HUDEP-2 (cell line): ENCODE measurements at regions not wholly inside any gene's neighbourhood (a gene's known extent, or its start where the extent isn't known, plus 50 kb on each side); places are given as distances from the start of the nearest gene placed in this dataset.

Experiments
- DNase-seq, 76 experiments: peaks; one replicate each; lab custom pipeline; 2025; ENCODE audit not compliant: unreplicated experiment in 76 of 76; lab: John Stamatoyannopoulos, UW

DNA sequence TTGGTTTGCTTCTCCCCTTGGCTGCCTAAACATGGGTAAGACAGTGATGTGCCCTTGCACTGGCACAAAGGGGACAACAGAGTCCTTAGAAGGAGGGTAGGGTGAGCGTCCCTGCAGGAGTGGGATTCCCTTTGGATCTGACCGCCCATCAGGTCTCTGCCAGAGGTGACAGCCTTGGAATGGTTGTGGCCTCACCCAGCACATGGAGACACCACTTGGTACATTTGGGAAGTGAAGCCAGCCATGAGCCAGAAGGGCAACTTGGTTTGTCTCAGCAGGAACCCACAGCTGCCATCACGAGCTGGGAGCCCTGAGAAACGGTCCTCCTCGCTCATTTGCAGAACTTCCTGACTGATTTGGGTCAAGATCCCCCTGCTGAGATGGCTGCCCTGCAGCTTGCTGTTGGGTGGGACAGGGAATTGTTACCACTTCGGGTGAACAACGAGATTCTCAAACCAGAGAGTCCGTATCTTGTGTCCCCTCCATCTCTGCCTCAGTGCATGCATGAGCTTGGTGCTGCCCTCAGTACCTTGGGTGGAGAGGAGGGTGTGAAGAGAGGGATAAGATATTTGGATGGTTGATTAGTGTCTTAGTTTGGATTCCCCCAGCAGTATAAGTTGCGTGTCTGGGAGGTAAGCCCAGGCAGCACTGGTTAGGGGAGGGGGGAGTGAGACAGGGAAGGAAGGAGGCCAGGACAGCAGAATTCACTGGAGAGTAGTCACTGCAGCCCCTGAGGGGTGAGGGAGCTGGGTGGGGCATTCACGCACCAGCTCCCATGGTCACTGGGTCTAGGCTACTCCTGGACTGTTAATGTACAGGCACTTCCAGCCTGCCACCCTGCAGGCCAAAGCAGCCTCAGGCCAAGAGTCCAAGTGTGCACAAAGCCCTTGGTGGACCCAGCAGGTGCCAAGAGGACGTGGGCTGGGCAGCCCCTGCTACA is 168.8 kb upstream of the TOPAZ1 start:
- no peak for DNase-seq

DNA sequence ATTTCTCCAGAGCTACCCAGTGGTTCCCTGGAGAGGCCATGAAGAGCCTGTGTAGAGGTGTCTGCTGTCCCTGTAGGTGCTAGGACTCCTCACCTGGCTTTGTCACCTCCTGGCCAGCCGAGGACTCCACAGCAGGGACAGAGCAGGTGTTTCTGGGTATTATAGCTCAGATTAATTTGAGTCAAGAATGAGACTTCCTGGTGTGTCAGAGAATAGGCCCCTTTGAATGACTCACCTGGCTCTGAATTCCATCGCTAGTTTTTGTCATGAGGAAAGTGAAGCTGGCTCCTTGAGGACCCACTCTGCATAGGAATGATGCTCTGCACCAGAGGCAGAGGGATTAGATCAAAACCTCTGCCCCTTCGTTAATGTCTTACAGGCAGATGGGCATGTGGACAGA is 167.5 kb upstream of the TOPAZ1 start:
- DNase-seq, result no peak

DNA sequence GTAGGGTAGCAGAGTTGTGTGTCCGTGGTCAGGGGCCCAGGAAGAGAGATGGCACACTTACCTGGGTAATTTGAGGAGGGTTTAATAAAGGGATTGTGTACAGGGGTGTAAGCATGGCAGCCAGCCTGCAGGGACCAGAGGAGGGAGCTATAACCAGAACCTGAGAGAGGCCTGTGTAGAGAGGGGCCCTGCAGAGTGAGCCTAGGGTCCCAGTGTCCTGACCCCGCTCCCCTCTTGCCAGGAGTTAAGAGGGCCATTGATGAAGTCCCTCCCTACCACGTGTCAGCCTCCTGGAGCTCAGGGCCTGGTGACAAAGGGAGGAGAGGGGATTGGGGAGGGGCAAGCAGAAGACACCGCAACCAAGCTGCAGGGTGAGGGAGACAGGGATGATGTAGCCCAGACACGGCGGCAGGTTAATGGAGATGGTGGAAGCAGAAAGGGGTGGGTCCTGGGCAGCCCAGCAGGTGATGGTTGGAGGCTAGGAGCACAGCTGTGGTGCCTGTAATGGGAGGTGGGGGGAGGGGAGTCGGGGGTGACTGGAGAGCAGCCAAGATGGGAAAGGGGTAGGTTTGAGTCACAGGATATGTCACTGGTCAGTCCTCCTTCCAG is 165.4 kb upstream of the TOPAZ1 start:
- DNase-seq, result no peak

DNA sequence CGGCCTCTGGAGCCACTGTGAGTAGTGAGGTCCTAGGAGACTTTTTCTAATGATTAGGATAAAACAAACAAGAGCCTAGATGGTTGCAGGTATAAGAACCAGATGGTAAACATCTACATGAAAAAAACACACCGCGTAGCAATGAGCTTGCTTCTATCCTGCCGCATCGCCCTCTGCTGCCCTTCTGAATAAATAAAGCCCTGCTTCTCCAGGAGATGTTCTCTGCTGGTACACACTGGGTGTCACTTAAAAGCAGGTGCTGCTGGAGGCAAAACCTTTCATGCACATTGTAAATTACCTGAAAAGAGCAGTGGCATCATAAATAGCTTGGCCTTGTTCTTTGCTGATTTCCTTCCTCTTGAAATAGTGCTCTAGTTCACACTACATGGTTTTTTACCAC is 164.4 kb upstream of the TOPAZ1 start:
- peak in 1 of 76 experiments; percentile 7 for DNase-seq

DNA sequence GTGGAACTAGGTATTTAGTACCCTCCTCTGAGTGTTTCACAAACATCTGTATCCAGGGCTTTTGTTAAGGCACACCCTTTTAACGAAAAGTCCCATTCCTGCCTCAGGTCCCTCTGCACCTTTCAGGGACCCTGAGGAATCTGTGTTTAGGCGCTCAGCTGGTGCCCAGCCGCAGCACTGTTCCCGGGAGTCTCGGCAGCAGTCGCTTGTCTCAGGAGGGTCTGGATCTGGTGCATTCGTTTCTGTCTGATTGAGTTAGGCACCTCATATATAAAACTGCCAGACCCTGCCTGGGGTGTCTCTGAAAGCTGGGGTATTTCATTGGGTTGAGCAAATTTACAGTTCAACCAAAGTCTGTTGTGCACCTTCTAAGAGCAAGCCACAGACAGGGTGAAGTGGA is 162.8 kb upstream of the TOPAZ1 start:
- no peak for DNase-seq

DNA sequence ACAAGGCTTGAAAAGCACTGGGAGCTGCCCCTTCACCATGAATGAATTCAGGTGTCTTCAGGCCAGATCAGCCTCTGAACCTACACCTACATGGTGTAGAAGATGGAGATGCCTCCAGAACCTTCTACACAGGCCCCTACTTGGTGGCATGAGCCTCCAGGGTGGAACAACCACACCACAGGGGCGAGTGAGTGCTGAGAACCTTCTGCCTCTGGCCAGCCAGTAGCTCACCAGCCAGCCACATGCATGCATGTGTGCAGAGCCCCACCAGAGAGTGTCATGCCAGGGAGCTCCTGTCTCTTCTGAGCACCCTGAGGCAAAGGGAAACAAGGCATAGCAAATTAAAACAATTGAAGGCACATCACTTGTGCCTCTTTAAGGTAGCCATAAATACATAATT is 161.8 kb upstream of the TOPAZ1 start:
- no peak for DNase-seq

DNA sequence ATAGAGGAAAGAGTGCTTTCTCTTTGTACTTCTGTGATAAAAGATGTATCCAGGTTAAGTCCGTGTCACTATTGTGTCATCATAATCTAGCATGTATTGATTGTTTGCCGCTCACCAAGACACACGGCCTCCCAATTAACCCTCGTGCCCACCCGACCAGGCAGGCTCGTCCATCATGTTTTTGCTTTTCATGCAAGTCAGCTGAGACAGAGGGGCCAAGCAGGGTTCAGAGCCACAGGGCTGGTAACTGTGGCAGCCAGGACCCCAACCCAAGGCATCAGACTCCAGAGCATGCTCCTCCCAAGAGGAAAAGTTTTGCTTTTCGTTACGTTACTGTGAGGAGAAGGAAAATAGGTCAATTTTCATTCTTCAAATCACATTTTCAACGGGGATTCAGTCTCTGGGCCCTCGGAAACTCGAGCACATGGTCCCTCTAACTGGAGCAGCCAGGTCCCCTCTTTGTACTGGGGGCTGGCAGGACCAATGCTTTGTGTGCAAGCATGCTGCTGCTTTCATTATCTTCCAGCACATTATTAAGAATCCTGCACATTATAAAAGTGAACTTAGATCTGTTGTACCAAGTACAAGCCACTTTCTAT is 161.1 kb upstream of the TOPAZ1 start:
- no peak for DNase-seq

DNA sequence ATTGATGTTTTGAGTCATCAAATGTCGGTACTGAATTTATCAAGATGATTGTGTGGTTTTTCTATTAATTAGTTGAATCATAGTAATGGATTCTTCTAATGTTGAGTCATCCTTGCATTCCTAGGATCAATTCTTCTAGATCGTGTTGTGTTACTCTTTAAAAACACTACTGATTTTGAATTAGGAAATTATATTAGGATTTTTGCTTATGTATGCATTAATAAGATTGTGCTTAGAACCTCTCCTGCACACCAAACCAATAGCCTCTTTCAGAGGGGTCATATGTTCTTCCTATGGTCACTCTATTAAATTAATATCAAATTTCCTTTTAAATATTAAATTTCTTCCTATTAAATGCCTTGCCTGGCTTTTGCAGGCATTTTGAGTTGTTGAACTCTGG is 151.7 kb upstream of the TOPAZ1 start:
- DNase-seq, result no peak

DNA sequence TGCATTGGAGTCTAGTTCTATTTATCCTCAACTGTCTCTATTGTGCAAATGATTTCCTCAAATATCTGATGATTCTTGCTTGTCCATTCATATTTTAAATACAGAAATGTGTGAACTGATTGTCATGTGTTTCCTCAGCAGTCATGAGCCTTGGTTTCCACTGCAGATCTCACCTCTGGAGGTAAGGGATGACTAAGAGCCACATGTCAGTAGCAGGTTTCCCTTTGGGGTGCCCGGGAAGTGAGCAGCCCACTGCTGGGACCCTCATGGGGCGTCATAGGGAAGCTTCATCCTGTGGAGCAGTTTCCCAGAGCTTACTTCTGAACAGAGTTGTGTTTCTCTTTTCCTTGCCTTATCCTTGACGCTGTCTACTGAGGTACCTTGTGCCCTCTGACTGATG is 149.2 kb upstream of the TOPAZ1 start:
- no peak for DNase-seq

DNA sequence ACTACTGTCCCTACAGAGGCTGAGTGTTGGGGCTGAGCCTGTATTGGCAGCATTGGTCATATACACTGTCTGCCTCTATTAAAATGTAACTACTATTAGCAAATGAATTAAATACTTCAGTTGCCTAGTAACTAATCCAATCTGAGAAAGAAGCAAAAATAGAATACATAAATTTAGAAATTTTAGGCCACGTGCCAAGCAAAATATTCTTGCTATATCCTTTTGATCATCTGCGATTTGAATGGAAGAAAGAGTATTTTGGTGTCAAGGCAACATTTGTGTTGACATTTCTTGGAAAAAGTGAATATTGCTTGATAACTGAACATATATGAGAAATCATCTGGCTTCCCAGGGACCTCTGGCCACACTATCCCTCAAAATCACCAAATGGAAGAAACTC is 148.2 kb upstream of the TOPAZ1 start:
- no peak for DNase-seq

DNA sequence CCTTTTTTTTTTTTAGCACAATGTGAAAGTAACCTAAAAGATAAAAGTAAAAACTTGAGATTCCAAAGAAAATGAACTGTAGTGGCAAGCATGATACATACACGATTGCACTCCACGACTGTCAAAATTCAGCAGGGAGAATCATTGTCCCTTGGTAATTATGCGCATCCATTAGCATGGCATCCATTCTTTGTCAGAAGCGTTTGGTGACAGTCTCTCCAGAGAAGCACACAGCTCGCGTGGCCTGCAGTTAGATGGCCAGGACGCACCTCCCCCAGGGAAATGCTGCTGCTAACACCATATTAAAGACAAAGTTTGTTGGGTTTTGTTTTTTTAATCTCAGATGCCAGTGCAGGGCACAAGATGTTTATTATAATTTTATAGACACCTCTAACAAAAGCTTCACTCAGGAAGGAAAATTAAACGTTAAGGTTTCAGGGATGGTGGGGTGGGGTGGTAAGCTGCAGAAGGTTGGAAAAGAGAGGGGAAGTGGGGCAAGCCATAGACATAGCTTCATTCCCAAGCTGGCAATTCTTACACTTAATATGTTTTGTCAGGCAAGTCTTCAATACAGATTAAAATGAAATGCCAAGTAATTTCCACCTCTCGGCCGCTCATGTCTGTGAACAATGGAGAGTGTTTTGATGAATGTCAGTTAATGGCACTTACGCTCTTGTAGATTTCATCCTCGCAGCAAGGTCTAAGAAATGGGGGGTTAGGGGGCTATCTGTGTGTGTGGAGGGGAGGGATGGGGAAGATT is 142.8 kb upstream of the TOPAZ1 start:
- DNase-seq, result no peak

DNA sequence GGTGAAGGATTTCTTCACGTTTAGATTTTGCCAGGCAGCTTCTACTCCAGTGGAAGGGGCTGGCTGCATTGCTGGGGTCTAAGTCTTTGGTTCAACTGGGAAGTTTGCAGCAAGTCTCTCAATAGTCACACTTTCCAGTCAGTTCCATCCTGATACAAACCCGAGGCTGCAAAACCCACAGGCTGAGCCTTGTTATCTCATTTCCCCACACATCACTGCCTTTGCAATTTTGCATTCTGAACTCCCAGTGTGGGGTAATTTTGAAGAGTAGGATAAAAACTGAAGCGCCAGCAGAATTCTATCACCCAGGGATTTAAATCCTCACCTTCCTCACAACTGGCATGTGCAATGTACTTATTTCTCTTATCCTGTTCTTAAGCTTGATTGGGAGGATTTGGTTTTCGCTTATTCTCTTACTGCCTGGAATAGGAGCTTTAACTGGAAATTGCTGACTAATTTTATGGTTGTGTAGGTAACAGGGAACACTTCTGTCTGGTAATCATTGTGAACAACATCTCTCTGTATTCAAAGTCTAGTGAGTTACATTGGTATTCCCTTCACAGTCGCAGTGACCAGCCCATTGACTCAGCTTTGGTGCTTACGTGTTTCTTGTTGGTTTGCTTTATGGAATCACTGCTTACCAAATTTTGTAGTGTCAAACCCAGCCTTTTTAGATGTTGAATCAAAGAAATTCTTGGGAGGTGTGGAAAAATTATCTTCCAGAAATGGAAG is 142.0 kb upstream of the TOPAZ1 start:
- no peak for DNase-seq

DNA sequence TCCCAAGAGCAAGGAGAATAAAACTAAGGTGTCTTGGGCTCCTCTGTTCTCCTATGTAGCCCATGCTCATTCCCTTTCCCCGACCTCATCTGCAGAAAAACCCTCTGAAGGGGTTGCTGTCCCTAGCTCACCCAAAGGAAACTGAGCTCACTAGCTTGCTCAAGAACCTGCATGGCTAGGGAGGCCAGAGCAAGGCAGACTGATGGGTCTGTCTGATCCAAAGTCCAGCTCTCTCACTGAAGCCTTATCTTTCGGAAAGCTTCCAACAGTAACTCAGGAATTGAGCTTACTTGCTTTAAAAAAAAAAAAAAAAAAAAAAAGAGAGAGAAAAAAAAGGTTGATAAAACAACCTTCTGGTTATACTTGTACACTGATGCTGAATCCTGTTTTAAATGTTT is 141.4 kb upstream of the TOPAZ1 start:
- no peak for DNase-seq

DNA sequence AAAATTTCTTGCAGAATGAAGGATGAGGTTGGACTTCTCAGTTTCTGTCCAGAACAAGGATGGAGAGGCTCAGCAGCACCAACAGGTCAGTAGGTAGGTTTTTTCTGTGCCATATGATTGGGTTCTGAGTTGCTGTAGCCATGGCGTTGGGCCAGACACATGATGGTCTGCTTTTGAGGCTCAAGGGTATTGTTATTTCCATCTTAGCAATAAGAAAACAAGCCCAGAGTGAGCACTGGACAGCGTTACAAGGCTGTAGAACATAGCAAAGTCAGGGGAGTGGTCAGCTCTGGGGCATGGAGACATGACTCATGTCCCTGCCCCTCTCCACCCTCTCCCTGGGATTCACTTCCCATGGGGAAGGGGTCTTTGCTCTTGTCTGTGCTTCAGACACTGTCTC is 137.6 kb upstream of the TOPAZ1 start:
- DNase-seq, result no peak

DNA sequence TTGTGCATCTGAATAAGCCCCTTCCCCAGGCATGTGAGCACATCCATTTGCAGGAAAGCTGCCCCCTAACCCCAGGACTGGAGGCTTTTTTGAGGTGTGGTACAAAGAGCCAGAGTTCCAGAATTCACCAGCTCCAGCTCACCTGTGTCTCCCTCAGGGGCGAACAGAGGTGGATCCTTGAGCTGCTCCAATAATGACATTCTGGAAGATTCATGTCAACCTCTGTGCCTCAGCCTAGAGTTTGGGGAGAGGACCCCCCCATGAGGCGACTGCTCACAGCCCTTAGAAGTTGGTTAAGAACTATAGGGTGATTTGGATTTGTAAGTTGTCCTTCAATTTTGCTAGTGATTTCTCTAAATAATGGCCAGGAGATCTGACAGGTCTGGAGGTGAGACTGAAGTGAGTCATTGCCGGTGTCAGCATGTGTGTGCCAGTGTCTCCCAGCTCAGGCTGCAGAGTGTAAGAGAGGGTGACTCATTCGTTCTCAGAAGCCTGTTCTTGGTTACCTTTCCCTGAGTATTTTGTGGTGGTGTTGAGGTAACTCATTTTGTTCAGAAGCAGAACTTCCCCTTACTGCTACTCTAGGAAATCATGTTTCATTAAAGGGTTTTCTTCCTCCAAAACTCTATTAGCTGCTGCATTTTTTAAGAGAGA is 136.9 kb upstream of the TOPAZ1 start:
- DNase-seq, result no peak

DNA sequence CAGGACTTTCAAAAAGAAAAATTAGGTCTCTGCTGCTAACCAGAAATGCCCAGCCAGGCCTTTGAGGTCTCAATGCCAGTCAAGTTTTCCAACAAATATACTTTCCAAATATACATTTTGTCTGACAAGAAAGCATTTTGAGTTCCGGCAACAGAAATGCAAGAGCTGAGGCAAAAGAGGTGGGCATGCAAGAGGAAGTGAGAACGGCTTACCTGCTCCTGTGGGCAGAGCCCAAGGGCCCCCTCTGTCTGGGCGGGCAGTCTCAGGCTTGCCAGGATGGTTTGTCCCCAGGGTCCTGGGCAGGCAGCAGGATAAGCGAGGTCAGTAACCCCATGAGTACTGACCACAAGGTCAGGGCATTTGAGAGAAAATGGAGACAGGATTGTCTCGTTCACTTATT is 136.1 kb upstream of the TOPAZ1 start:
- no peak for DNase-seq

DNA sequence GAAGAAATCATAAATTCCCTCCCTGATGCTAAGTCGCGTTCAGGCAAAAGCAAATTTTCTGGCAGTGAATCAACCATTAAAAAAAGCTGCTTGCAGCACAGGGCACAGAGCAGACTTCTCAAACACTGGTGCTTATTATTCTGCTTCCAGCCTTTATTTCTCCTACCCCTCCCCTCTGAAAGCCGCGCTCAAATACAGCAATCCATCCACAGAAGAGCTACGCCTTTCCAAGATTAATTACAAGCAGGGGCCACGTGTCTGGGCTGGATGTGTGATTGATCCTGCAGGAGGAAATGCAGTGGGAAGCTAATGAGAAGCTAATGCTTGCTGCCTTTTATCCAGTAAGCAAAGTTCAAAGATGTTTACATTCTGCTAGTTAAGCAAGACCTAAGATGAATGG is 134.9 kb upstream of the TOPAZ1 start:
- no peak for DNase-seq

DNA sequence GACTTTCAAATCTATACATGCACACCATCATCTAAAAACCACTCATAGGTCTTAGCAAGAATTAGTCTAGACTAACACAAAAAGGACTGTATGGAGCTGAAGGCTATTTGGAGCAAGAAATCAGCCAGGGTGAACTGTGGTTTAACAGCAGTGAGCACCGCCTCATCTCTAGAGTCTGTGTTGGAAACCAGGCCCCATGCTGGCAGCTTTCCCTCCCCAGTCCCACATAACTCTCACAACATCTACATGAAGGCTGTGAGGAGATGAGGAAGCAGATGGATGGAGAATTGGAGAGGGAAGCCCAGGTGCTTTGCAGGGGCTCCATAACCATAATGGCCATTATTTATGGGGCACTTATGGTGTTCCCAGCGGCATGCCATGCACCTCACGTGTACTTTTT is 133.2 kb upstream of the TOPAZ1 start:
- DNase-seq, result no peak

DNA sequence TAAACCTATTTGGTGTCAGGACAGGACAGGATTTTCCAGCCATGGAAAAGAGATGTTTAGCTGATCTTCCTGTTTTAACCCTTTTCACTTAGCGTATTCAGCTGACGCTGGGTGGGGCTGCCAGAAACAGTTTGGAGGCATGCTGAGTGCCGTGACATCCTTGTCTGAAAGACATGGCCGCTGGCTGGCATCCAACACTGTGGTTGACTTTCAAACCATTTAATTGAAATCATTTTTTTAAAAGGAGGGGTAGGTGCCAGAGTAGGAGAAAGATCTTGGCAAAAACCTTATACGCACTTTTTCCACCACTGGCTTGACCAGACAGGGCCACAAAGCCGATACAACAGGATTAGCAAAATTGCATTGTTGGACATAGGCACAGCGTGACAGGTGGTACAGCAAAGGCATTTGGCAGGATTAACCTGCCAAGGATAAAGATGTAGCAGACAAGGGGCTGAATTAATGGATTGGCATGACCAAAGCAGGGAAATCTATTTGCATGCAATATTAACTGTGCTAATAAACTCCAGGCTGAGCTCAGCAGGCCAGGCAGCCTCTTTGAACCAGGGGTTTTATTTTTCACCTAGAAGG is 131.8 kb upstream of the TOPAZ1 start:
- peak in 1 of 76 experiments; percentile 5 for DNase-seq

DNA sequence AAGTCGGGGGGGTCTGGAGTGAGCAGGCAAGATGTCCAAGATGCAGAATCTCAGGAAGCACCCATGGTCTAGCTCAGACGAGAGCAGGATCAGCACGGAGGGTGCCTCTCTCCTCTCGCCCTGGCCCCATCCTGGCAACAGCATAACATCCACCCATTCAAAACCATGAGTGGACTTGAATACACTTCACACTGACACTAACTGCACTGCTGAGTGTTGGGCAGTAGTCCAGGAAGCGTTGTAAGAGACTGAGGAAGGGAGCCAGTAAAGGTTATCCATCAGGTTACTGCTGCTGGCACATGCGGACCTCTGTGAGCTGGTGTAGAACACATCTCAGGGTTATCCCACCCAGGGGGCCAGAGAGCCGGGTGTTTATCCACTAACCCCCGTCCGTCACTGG is 131.0 kb upstream of the TOPAZ1 start:
- no peak for DNase-seq
